ENCODE measurements at regions not wholly inside any gene's neighbourhood (a gene's known extent, or its start where the extent isn't known, plus 50 kb on each side); places are given as distances from the start of the nearest gene placed in this dataset.
"Not testable (repeated sequence)": the region's sequence is repeated elsewhere in the genome, so short reads cannot be mapped to it uniquely, and the experiment has no call there.

DNA sequence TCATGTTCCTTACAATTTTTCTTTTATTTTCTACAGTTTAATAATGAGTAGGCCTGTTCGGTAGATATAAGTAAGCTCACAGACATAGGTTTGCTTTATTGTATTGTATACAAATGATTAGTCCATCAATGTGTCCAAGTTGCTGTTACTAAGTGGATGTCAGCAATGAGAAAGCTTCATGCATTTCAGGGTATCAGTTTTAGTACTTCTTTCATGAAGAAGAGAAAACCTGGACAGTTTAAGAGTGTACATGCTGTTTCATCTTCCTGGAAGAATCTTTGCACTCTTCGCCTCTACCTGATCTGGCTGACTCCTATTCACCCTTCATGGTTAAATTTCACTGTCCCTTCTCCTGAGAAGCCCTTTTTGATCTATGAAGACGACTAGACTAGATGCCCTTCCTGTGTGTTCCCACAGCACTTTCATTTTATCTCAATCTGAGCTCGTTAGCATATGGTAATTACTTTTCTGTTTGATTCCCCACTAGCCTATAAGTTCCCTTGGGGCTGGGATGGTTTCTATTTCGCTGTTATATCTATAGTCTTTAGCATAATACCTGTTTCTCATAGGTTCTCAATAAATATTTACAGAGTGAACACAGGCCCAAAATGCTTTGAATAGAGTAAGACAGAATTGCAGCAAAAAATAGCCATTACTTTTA, 70.7 kb downstream of the CETN3 start:
- DNase-seq = no peak
- in situ Hi-C loops (cut with MboI; ENCODE audit: low pct_unique_long_range_greater_than_20kb, low sequenced_read_pairs) = no loop called here

DNA sequence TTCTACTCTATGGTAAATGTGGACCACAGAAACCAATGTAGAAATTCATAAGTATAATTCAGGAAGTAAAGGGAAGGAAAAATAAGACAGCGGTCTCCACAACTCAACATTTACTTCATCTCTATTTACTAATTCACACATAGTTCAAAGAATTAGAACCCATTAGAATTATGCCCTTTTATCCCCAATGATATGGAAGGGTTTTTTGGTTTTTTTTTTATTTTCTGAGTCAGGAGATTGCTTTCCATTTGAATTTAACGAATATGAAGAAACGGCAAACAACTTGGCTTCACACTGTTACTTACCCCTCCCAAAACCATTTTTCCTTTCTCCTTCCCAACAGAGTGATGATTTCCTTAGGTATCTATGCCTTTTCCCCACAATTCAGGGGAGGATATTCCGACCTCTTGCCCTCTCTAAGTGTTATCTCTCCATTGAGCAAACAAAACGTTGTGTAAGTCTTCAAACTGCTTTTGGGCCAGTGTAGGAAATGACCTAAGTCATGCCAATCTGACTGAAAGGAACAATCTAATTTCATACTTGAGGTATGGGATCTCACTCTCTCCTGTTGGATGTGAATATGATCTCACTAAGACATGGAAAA, 72.0 kb downstream of the CETN3 start:
- in situ Hi-C loops (cut with MboI; ENCODE audit: low pct_unique_long_range_greater_than_20kb, low sequenced_read_pairs) = no loop called here
- no peak for DNase-seq

DNA sequence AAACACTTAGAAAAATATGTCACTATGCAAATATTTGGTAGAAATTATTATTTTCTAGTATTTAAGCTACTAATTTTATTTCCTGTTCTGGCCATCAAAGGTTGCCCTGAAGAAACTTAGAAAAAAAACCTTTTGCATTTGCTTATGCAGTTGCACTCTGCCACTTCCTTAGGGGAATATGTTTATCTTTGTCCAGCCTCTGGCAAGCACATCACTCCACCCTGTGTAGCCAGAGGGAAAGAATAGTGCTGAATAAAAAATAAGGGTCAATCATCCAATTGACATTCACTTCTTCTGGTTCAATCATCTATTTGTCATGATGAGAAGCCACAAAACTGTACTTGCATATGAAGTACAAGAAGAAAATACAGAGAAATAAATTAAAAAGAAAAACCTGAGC, 72.8 kb downstream of the CETN3 start:
- no peak for DNase-seq
- in situ Hi-C loops (cut with MboI; ENCODE audit: low pct_unique_long_range_greater_than_20kb, low sequenced_read_pairs) = no loop called here

DNA sequence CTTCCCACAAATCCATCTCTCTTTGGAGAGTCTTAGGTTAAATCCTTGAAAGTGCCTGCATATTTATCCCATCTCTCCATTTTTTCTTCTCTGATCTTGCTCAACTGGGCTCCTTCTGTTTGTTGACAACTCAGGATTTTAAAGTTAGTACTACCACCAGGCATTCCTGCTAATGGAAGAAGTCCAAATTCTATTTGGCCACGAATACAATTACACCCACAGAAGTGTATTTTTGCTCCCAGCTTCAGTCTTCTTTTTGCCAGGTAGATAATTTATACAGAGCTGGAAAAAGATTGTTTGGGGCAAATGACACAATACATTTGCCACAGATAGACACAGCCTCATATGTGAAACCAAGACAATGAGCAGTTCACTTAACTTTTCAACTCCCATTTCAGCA, 74.8 kb downstream of the CETN3 start:
- no peak for DNase-seq
- in situ Hi-C loops (cut with MboI; ENCODE audit: low pct_unique_long_range_greater_than_20kb, low sequenced_read_pairs) = no loop called here

DNA sequence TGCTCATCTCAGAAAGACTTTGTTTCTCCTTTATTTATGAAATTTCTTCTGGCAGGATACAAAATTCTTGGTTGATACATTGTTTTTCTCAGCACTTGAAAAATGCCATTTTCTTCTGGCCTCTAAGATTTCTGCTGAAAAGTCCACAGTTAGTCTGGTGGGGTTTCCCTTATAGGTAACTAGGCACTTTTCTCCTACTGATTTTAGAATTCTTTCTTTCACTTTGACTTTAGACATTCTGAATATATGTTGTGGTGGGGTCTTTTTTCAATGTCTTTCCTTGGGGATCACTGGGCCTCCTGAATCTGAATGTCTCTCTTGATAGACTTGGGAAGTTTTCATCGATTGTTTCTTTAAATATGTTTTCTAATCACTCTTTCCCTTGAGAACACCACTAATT, 79.6 kb downstream of the CETN3 start:
- in situ Hi-C loops (cut with MboI; ENCODE audit: low pct_unique_long_range_greater_than_20kb, low sequenced_read_pairs) = no loop called here
- DNase-seq = no peak

DNA sequence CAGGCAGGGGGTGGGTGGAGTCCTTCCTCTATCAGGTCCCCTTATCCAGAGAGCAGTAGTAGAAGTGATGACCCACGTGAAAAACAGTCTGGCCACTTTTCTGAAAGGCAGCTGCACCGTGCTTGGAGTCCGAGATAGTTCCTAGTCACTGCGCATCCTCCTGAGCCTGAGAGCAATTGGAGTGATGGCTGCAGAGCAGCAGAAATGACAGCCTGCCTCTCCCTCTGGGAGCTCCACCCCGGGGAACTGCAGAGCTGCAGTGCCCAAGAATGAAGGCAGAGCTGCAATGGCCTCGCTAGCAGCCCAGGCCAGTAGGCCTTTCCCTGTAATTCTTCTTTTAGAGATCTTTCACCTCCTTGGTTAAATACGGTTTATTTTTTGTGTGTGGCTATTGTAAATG, 82.6 kb downstream of the CETN3 start:
- in situ Hi-C loops (cut with MboI; ENCODE audit: low pct_unique_long_range_greater_than_20kb, low sequenced_read_pairs) = no loop called here

DNA sequence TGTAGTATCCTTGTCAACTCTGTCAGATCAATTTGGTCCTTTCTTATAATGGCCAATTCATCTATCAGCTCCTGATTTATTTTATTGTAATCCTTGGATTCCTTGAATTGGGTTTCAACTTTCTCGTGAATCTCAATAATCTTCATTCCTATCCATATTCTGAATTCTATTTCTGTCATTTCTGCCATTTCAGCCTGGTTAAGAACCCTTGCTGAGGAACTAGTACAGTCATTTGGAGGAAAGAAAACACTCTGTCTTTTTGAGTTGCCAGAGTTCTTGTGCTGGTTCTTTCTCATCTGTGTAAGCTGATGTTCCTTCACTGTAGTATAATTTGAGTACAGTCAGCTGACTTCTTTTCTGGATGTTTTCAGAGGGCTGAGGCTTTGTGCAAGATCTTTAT, 84.5 kb downstream of the CETN3 start:
- in situ Hi-C loops (cut with MboI; ENCODE audit: low pct_unique_long_range_greater_than_20kb, low sequenced_read_pairs) = no loop called here
- DNase-seq = no peak

More for the DNA sequence above, 82.6 kb downstream of the CETN3 start:
- no peak for DNase-seq

DNA sequence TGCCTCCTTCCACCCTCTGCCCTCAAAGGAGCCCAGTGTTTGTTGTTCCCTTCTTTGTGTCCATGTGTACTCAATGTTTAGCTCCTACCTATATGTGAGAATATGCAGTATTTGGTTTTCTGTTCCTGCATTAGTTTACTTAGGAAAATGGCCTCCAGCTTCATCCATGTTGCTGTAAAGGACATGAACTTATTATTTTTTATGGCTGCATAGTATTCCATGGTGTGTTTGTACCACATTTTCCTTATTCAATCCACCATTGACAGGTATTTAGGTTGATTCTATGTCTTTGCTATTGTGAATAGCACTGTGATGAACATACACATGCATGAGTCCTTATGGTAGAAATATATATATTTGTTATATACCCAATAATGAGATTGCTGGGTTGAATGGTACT, 89.2 kb downstream of the CETN3 start:
- DNase-seq; in situ Hi-C loops (cut with MboI; ENCODE audit: low pct_unique_long_range_greater_than_20kb, low sequenced_read_pairs): not testable (repeated sequence)

DNA sequence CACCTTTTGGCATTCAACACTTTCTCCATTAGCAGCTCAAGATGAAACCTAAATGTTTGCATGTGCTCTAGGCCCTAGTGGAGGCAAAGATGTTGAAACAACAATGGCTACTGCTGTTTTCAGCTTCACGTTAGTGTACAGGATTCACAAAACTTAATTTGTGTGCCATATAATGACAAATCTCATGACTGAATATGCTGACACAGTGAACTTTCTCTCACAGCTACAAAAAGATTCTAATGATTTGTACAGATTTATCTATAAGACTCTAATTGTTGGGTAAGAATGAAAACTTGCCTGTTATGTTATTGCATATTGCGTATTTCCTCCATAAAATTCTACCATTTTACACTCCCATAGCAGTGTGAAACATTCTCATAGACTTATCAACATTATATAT, 97.5 kb downstream of the CETN3 start:
- no peak for DNase-seq
- in situ Hi-C loops (cut with MboI; ENCODE audit: low pct_unique_long_range_greater_than_20kb, low sequenced_read_pairs) = no loop called here

DNA sequence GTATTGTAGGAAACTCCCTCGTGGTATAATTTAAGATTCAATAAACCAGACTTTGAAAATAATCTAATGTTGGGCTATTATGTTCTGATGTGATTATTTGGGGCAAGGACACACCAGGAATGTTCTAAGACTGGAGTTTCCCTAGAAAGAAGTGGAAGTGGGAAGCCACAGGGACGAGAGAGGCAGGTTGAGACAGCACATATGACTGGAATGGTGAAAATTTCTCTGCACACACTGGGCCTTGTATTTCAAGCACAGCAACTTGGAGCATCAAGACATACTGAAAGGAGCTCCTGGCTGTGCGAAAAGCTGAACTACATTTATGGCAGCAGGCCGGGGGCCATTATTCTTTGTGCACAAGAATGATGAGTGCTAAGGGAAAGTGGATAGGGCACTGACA, 98.2 kb downstream of the CETN3 start:
- no peak for DNase-seq
- in situ Hi-C loops (cut with MboI; ENCODE audit: low pct_unique_long_range_greater_than_20kb, low sequenced_read_pairs) = no loop called here

DNA sequence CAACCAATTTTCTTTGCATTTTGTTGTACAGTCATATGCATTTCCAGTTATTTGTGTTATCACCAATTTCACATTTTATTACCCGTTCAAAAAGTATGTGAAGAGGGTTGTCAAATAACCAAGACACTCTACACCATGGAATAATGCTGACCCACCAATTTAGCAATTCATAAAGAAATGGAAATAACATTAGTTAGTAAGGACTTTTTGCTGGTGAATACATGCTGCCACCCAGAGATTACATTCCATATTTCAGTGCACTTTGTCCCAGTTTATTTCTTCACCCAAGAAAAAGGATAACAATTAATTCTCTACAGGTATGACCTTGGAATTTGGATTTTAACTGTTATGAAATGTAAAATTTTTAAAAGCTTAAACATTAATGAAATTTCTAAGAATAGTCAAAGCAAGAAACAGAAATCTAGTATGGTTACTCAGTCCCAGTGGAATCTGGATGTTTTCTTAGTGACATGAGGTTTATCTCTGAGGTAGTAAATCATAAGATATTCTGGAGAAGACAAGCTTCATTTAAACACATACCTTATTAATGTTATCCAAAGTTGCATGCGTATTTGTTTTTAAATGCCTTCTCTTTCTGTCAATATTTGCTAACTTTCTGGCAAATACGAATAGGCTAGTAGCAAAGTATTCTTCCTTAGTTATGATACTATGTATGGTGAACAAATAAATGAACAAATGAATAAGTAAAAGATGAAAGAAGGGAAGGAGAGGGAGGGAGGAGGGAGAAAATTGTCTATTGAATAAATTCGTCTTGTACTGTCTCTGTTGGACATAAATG, 100.6 kb downstream of the CETN3 start:
- no peak for DNase-seq
- in situ Hi-C loops (cut with MboI; ENCODE audit: low pct_unique_long_range_greater_than_20kb, low sequenced_read_pairs) = no loop called here

DNA sequence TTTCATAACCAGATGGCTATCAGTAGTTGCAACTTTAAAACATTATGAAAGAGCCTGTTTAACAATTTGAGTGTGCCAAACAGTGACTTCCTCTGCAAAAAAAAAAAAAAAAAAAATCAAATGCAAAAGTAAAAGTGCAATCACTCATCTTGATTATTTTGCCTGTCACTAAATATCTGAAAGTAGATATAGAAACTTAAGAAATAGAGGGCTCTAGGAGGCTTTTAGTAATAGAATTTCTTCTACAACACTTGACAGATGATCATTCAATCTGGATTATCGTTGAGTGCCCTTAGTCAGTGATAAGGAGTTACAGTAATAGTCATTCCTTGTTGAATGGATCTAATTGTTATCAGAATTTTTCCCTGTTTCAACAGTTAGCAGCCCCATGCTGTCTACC, 101.8 kb downstream of the CETN3 start:
- in situ Hi-C loops (cut with MboI; ENCODE audit: low pct_unique_long_range_greater_than_20kb, low sequenced_read_pairs) = no loop called here
- DNase-seq = no peak

DNA sequence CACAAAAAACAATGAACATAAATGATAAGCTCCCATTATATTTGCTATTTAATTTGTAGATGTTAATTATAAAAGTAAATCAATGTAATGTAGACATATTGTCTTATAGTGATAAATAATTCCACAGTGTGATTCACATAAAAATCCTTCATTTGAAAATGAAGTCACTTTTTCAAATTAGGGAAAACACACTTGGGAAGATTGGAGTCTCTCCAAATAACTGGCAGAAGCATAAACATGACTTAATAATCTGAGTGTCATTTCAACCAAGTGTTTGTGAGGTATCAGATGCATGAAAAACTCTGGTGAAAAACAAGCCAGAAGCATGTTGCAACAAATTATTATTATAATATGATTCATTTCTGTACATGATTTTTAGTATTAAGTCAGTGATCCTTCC, 102.2 kb downstream of the CETN3 start:
- DNase-seq = no peak
- in situ Hi-C loops (cut with MboI; ENCODE audit: low pct_unique_long_range_greater_than_20kb, low sequenced_read_pairs) = no loop called here

DNA sequence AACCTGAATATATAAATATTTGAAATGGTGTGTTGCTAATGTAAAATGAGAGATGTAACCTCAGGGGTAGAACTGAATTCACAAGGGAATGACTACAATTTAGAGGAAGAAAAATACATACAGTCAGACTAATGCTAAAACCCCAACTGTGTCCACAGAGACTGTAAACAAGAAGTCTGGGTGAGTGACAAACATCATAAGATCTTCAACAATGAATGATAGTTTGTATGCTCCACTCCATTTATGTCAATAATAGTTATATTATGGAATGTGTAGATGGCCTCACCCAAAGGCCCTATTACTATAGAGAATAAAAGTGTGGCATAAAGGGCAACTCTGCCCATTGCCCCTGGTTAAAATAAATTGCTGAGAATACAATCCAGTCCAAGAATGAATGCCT, 102.9 kb downstream of the CETN3 start:
- in situ Hi-C loops (cut with MboI; ENCODE audit: low pct_unique_long_range_greater_than_20kb, low sequenced_read_pairs) = no loop called here
- DNase-seq = no peak

DNA sequence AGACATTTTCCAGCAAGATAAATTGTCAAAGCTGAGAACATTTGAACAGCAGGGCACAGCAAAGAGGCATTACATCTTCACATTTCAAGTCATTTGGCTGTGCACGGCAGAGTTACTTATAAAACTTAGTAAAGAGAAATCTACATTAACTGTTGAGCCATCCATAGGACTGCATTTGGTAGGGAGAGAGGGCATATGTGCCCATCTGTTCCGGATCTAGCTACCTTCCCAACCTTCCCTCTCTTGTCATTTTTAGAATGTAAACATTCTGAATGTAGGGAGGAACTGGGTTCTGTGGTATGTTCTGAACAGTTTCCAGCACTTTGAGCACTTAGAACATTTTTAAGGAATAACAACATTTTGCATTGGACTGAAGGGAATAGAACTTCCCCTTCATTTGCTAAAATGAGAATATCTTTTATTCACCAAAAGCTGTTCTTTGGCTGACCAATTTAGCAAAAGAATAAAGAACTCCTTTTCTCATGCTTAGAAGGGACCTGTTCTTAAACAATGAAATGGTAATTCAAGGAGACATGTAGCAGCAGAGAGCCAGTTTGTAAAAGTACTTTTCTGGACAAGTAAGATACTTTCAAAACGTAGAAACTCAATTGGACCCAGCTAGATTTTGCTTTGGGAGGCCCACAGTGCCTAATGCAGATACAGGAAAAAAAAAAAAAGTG, 104.4 kb downstream of the CETN3 start:
- no peak for DNase-seq
- in situ Hi-C loops (cut with MboI; ENCODE audit: low pct_unique_long_range_greater_than_20kb, low sequenced_read_pairs) = no loop called here

DNA sequence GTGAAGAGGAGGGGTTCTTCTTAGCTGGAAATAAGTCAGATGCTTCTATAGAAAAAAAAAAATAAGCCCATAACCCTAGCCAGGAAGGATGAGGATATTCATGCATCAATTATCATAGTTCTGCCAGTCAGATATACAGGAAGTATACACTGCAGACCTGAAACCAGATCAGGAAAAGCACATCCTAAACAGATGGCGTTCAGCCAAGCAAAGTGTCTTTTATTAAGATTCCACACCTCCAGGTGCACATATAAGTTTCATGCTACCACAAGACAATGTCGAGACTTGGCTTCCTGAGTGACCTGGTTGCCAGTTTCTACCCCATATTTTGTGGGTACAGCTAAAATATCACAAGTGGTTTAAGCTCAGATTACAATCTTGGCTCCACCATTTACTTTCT, 108.3 kb downstream of the CETN3 start:
- in situ Hi-C loops (cut with MboI; ENCODE audit: low pct_unique_long_range_greater_than_20kb, low sequenced_read_pairs) = no loop called here

DNA sequence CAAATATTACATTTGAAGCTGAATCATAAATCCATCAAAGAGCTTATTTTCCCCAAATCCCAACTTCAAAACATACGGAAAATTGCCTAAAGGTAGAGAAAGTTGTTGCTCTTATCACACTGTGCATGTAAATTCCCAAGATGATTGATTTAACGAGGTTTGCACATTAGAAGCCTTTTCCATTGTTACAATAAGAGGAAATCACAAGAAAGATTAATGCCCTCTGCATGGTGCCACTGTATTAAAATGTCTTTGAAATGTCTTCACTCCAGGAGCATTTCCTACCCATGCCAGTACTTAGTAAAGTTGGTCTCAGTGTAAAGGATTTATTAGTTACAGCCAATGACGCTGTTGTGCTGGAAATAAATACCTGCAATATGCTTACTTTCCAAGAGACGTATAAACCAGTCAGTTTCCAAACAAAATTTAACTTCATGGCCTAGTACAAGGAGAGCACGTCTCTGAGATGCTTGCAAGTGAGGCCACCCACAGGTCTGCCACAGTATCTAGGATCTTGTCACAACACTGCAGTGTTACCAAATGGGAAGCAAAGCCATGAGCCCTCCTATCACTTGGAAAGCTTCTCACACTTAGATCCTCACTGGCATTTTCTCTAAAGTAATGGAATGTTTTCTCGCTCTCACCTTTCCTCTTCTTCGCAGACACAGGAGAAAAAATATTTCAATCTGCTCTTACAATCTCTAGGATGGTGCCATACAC, 112.4 kb downstream of the CETN3 start:
- in situ Hi-C loops (cut with MboI; ENCODE audit: low pct_unique_long_range_greater_than_20kb, low sequenced_read_pairs) = no loop called here

More for the DNA sequence above, 108.3 kb downstream of the CETN3 start:
- DNase-seq = peak; percentile 11

DNA sequence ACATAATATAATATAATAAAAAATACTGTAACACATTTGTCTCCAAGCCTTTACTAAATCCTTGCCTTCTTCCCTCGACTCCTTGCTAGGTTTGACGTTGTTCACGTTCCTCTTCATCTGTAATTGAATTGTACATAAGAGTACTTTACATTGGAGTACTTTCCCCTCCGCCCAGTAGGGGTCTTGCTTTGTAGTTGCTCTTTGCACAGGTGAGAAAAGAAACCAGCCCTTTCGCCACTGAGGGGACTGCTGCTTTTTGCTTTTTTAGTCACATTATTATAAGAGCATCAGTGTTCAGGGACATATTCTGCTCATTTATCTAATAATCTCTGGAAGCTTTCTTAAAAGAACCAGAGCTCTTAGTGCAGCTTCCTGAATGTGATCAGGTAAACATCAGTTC, 115.0 kb downstream of the CETN3 start:
- no peak for DNase-seq
- in situ Hi-C loops (cut with MboI; ENCODE audit: low pct_unique_long_range_greater_than_20kb, low sequenced_read_pairs) = no loop called here

More for the DNA sequence above, 112.4 kb downstream of the CETN3 start:
- DNase-seq = no peak

DNA sequence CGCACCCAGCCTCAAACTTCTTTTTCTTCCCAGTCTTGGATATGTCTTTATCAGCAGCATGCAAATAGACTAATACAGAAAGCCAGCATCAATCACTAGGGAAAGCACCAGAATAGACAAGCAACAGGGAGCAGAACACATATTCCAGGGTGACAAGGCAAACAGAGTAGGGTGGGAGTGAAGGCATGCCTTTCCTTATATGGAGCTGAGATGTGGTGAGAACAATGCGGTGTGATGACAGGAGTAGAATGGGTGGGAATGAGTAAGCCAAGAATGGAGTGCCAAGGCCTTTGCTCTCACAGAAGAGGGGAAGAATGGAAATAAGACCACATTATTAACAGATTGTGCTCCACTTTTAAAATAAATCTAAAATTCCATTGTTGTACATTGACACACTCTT, 115.6 kb downstream of the CETN3 start:
- in situ Hi-C loops (cut with MboI; ENCODE audit: low pct_unique_long_range_greater_than_20kb, low sequenced_read_pairs) = no loop called here
- DNase-seq = no peak
